ENCODE measurements at regions not wholly inside any gene's neighbourhood (a gene's known extent, or its start where the extent isn't known, plus 50 kb on each side); places are given as distances from the start of the nearest gene placed in this dataset.

DNA sequence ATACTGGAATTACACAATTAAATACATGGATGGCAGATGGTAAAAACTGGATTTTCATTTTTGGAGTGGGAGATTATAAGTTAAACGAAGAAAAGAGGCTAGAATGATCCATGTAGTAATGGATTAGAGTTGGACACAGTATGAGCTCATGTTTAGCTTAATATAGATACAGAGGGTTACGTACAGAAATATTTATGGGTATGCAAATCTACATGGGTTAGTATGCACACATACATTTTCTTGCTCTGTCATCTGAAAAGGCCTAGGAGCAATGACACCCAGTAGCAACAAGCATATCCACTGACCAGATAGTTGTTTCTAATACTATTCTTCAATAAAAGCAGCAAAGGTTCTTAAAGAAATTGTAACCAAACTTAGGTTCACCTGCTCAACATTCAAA lies 366.4 kb downstream of the SEMA3D start:
- TF ChIP-seq, protein P1, sequence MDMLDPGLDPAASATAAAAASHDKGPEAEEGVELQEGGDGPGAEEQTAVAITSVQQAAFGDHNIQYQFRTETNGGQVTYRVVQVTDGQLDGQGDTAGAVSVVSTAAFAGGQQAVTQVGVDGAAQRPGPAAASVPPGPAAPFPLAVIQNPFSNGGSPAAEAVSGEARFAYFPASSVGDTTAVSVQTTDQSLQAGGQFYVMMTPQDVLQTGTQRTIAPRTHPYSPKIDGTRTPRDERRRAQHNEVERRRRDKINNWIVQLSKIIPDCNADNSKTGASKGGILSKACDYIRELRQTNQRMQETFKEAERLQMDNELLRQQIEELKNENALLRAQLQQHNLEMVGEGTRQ (IDR thresholded peaks at IDR 0.05), result no peak
- TF ChIP-seq CEBPB (IDR thresholded peaks at IDR 0.05) (no peak), JUN (IDR thresholded peaks at IDR 0.05) (no peak), CTCF (IDR thresholded peaks at IDR 0.05) (no peak), CBX8 (IDR thresholded peaks at IDR 0.05) (no peak), CBX2 (IDR thresholded peaks at IDR 0.05; ENCODE audit: borderline replicate concordance, low read depth) (no peak), POLR2A (IDR thresholded peaks at IDR 0.05; ENCODE audit: low read length) (no peak), MYC (IDR thresholded peaks at IDR 0.05; ENCODE audit: borderline replicate concordance, low read length) (no peak)
- TF ChIP-seq, protein P2, sequence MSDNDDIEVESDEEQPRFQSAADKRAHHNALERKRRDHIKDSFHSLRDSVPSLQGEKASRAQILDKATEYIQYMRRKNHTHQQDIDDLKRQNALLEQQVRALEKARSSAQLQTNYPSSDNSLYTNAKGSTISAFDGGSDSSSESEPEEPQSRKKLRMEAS (IDR thresholded peaks at IDR 0.05), result no peak
